GM12873 (cell line): ENCODE measurements at regions not wholly inside any gene's neighbourhood (a gene's known extent, or its start where the extent isn't known, plus 50 kb on each side); places are given as distances from the start of the nearest gene placed in this dataset.

Experiments
- CTCF ChIP-seq: IDR thresholded peaks from 2 replicates; pipeline ENCODE4 v1.5.1; 2012; ENCODE audit warnings: low read depth, mild to moderate bottlenecking, moderate library complexity, low read length, control low read depth; ENCODE audit not compliant: insufficient read depth; ENCODE audit errors: missing control alignments

- TF ChIP-seq CTCF: no peak
These were observed 246.1 kb upstream of the RASGRP1 start for GRCh38 chr15:38810686-38811085.

GRCh38 chr15:38814891-38815290, 250.3 kb upstream of the RASGRP1 start:
- TF ChIP-seq CTCF: no peak

- TF ChIP-seq CTCF: peak; percentile 99
These were observed 253.0 kb upstream of the RASGRP1 start for GRCh38 chr15:38817427-38818156.

- TF ChIP-seq CTCF: no peak
These were observed 253.7 kb upstream of the RASGRP1 start for GRCh38 chr15:38818157-38818790.

- no peak for TF ChIP-seq CTCF
These were observed 254.9 kb upstream of the RASGRP1 start for GRCh38 chr15:38819387-38819950.

GRCh38 chr15:38823263-38823662, 258.6 kb upstream of the RASGRP1 start:
- TF ChIP-seq CTCF: no peak

- no peak for TF ChIP-seq CTCF
These were observed 260.1 kb upstream of the RASGRP1 start for GRCh38 chr15:38824719-38825118.
